ENCODE measurements at regions not wholly inside any gene's neighbourhood (a gene's known extent, or its start where the extent isn't known, plus 50 kb on each side); places are given as distances from the start of the nearest gene placed in this dataset.

DNA sequence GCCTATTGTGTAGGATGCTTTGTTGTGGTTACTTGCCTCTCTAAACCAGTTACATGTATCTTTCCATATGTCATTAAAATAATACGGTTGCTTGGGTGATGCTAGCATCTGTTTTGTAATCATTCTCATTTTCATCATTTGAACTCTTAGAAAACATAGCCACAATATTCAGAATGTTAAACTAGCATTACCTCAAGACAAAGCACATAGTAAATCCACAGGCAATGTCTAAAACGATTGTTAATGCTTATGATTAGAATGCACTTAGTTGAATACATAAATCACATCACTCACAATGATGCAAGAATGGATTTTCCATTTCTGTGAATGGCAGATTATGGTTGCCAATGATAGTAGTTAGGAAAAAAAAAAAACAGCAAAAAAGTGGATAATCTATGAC, 110.0 kb upstream of the NAALADL2 start:
- H3K36me3 ChIP-seq (ENCODE audit: control insufficient read depth in 4 of 4, insufficient read depth in 3 of 4, low read depth in 1 of 4, low read length in 3 of 4) = no peaks in the 10 kb centered on the region
- H3K4me3 ChIP-seq (ENCODE audit: low read depth in 1 of 3, low read length in 3 of 3) = no peak overlapping the region
- H3K27me3 ChIP-seq (ENCODE audit: control insufficient read depth in 4 of 4, insufficient read depth in 4 of 4, low read length in 3 of 4) = no peaks in the 10 kb centered on the region
- no peak for DNase-seq (ENCODE audit: low spot score)
- WGBS = 91% methylated on average over 2 of the region's 2 CpGs
- peaks cover 0 to 4% (median 2%) of the 10 kb centered on the region in 4 donors for H3K9me3 ChIP-seq (ENCODE audit: control insufficient read depth in 4 of 4, low read length in 3 of 4)
- no peak overlapping the region for H3K9ac ChIP-seq (ENCODE audit: low read depth in 1 of 2, low read length in 2 of 2)
- no peaks in the 10 kb centered on the region for H3K4me1 ChIP-seq (ENCODE audit: control insufficient read depth in 4 of 4, insufficient read depth in 4 of 4, low read length in 3 of 4)
- TF ChIP-seq CTCF (IDR thresholded peaks at IDR 0.05; ENCODE audit: low read depth, low read length, missing input control) (no peak), HNF4A (conservative IDR thresholded peaks at IDR 0.05) (no peak), RAD21 (IDR thresholded peaks at IDR 0.05) (no peak), RXRA (IDR thresholded peaks at IDR 0.05) (no peak), GABPA (IDR thresholded peaks at IDR 0.05 in 1 of 2, conservative IDR thresholded peaks at IDR 0.05 in 1 of 2) (no peak), ZBTB33 (IDR thresholded peaks at IDR 0.05) (no peak), YY1 (IDR thresholded peaks at IDR 0.05) (no peak), TAF1 (conservative IDR thresholded peaks at IDR 0.05) (no peak), REST (IDR thresholded peaks at IDR 0.05) (no peak), SP1 (IDR thresholded peaks at IDR 0.05) (no peak), EGR1 (IDR thresholded peaks at IDR 0.05; ENCODE audit: low read depth in 2 of 2) (no peak), HNF4G (IDR thresholded peaks at IDR 0.05) (no peak), NR2F2 (IDR thresholded peaks at IDR 0.05) (no peak)
- TF ChIP-seq, protein P1, sequence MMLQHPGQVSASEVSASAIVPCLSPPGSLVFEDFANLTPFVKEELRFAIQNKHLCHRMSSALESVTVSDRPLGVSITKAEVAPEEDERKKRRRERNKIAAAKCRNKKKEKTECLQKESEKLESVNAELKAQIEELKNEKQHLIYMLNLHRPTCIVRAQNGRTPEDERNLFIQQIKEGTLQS (IDR thresholded peaks at IDR 0.05) = no peak
- TF ChIP-seq, protein P2, sequence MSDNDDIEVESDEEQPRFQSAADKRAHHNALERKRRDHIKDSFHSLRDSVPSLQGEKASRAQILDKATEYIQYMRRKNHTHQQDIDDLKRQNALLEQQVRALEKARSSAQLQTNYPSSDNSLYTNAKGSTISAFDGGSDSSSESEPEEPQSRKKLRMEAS (IDR thresholded peaks at IDR 0.05) = no peak
- no peak overlapping the region for H3K27ac ChIP-seq (ENCODE audit: low read depth in 1 of 2, low read length in 2 of 2)
